Stomach (tissue), 8 donors: ENCODE measurements at regions not wholly inside any gene's neighbourhood (a gene's known extent, or its start where the extent isn't known, plus 50 kb on each side); places are given as distances from the start of the nearest gene placed in this dataset.

Experiments
- DNase-seq, 2 donors: peaks; one replicate each; pipeline versions ENCODE4 v3.0.0 to v3.0.0-alpha.2; 2013 to 2019
- H3K27ac ChIP-seq, 5 donors: fragments of 200-600 bp in 4 of 5; sonication (generic) in 4 of 5; one replicate each; pipeline ENCODE4 v1.5.1; 2013 to 2019; ENCODE audit warnings: mild to moderate bottlenecking in 1 of 5, moderate library complexity in 1 of 5
- H3K27me3 ChIP-seq, 3 donors: fragments of 200-600 bp; sonication (generic); one replicate each; pipeline ENCODE4 v1.5.1; 2017 to 2019; ENCODE audit warnings: mixed run types in 1 of 3
- H3K36me3 ChIP-seq, 4 donors: fragments of 200-600 bp; sonication (generic); 1 replicate in 3 of 4; 2 replicates in 1 of 4; pipeline ENCODE4 v1.5.1; 2016 to 2019
- H3K4me1 ChIP-seq, 4 donors: fragments of 200-600 bp; sonication (generic); one replicate each; pipeline ENCODE4 v1.5.1; 2016 to 2019
- H3K4me3 ChIP-seq, 4 donors: fragments of 200-600 bp; sonication (generic) in 3 of 4; one replicate each; pipeline ENCODE4 v1.5.1; 2016 to 2019; ENCODE audit warnings: mild to moderate bottlenecking in 1 of 4
- H3K9me3 ChIP-seq, 4 donors: fragments of 200-600 bp; sonication (generic); one replicate each; pipeline ENCODE4 v1.5.1; 2016 to 2019
- EP300 ChIP-seq: sonication (generic); formaldehyde crosslinking; IDR thresholded peaks from one replicate; pipeline ENCODE4 v1.6.1; 2017; ENCODE audit warnings: antibody characterized with exemption
- POLR2A ChIP-seq, 4 donors: fragments of 450-650 bp; IDR thresholded peaks; one replicate each; pipeline ENCODE4 v1.6.1; 2016; ENCODE audit warnings: antibody characterized with exemption in 4 of 4, control low read depth in 2 of 4, mild to moderate bottlenecking in 1 of 4, moderate library complexity in 1 of 4
- POLR2AphosphoS5 ChIP-seq, 3 donors: sonication (generic); formaldehyde crosslinking; IDR thresholded peaks; one replicate each; pipeline ENCODE4 v1.6.1; 2016; ENCODE audit warnings: antibody characterized with exemption in 3 of 3
- WGBS, 5 donors: extraction: QIAGEN DNeasy Blood & Tissue Kit in 3 of 5; methylation state at CpG; one replicate each; pipeline versions ENCODE4 v1.1.5 to v1.1.7; 2013 to 2018; 5-methylcytosine and 5-hydroxymethylcytosine counted together
- intact Hi-C: fragments of 100-400 bp; cut with DNase I; formaldehyde crosslinking; loops from one replicate; pipeline ENCODE4 v1.15.1; 2023; ENCODE audit warnings: low total_unique reads
- TF ChIP-seq, protein P1 (sequence below), 7 experiments: fragments of 450-650 bp in 4 of 7; fragments of 200-600 bp in 3 of 7; sonication (generic) in 3 of 7; IDR thresholded peaks; one replicate each; pipeline ENCODE4 v1.5.1; 2016 to 2019; ENCODE audit warnings: antibody characterized with exemption in 7 of 7, control low read depth in 2 of 7, mild to moderate bottlenecking in 1 of 7
- donor health status: healthy with polysubstance abuse.
- donor health status: Bipolar disorder and iron deficiency.
- donor health status: healthy.

GRCh38 chr16:79500286-79500685, 100.3 kb downstream of the MAF start:
- H3K9me3 ChIP-seq: peaks cover 0 to 5% (median 0%) of the 10 kb centered on the region in 4 donors
- DNase-seq: no peak
- intact Hi-C loops: no loop called here
- no peak overlapping the region for H3K4me3 ChIP-seq
- no peak overlapping the region for H3K27ac ChIP-seq
- H3K4me1 ChIP-seq: no peaks in the 10 kb centered on the region
- 55 to 77% (median 63%) methylated on average over 2 of the region's 2 CpGs for whole genome bisulfite sequencing, 5 donors
- H3K36me3 ChIP-seq: no peaks in the 10 kb centered on the region
- TF ChIP-seq, protein P1, sequence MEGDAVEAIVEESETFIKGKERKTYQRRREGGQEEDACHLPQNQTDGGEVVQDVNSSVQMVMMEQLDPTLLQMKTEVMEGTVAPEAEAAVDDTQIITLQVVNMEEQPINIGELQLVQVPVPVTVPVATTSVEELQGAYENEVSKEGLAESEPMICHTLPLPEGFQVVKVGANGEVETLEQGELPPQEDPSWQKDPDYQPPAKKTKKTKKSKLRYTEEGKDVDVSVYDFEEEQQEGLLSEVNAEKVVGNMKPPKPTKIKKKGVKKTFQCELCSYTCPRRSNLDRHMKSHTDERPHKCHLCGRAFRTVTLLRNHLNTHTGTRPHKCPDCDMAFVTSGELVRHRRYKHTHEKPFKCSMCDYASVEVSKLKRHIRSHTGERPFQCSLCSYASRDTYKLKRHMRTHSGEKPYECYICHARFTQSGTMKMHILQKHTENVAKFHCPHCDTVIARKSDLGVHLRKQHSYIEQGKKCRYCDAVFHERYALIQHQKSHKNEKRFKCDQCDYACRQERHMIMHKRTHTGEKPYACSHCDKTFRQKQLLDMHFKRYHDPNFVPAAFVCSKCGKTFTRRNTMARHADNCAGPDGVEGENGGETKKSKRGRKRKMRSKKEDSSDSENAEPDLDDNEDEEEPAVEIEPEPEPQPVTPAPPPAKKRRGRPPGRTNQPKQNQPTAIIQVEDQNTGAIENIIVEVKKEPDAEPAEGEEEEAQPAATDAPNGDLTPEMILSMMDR (IDR thresholded peaks at IDR 0.05): no peak
- no peak for TF ChIP-seq POLR2A (IDR thresholded peaks at IDR 0.05)
- no peak for TF ChIP-seq POLR2AphosphoS5 (IDR thresholded peaks at IDR 0.05)
- TF ChIP-seq EP300: no peak
- no peaks in the 10 kb centered on the region for H3K27me3 ChIP-seq

GRCh38 chr16:79498928-79499327, 101.6 kb downstream of the MAF start:
- WGBS, 5 donors: 54 to 87% (median 83%) methylated on average over 1 of the region's 1 CpG
- H3K27me3 ChIP-seq: no peaks in the 10 kb centered on the region
- H3K9me3 ChIP-seq: peaks cover 0 to 5% (median 0%) of the 10 kb centered on the region in 4 donors
- no peak overlapping the region for H3K4me3 ChIP-seq
- H3K27ac ChIP-seq: no peak overlapping the region
- no peak for TF ChIP-seq POLR2A (IDR thresholded peaks at IDR 0.05)
- no peak for TF ChIP-seq EP300
- no peak for TF ChIP-seq POLR2AphosphoS5 (IDR thresholded peaks at IDR 0.05)
- TF ChIP-seq, protein P1 (IDR thresholded peaks at IDR 0.05): no peak
- intact Hi-C loops: no loop called here
- no peak for DNase-seq
- H3K4me1 ChIP-seq: no peaks in the 10 kb centered on the region
- no peaks in the 10 kb centered on the region for H3K36me3 ChIP-seq

DNA sequence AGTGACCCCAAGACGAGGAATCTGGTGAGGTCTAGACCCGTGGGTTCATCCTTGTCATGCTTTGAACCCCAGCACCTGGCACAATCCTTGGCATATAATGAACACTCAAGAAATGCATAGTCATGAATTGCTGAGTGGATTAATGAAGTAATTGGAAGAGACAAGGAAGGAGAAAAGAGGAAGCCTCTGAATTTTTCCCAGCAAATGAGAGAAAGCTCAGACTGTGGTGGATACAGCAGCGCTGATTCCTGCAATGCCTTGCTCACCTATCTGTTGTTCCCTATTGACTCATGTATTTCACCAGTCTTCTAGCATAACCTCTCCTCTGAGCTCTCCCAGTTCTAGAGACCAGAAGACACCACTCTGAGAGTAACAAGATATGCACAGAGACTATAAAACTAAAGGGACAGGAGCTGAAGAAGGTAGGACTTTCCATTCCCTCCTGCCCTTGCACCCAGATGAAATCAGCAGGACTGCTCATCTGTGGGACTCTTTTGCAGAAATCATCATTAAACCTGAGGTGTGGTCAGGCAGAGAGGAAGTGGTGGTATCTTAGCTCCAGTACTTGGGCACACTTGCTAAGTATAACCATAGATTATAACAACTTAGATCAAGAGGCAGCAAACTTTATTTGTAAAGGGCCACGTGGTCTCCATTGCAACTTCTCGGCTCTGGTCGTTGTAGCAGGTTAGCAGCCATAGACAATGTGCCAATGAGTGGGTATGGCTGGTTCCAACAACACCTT, 102.8 kb downstream of the MAF start:
- H3K9me3 ChIP-seq: peaks cover 0 to 5% (median 0%) of the 10 kb centered on the region in 4 donors
- TF ChIP-seq POLR2A (IDR thresholded peaks at IDR 0.05) (no peak), POLR2AphosphoS5 (IDR thresholded peaks at IDR 0.05) (no peak), EP300 (no peak)
- TF ChIP-seq, protein P1 (IDR thresholded peaks at IDR 0.05): no peak
- no peak overlapping the region for H3K27ac ChIP-seq
- no peak for DNase-seq
- intact Hi-C loops: no loop called here
- no peak overlapping the region for H3K4me3 ChIP-seq
- H3K36me3 ChIP-seq: no peaks in the 10 kb centered on the region
- H3K27me3 ChIP-seq: no peaks in the 10 kb centered on the region
- H3K4me1 ChIP-seq: no peaks in the 10 kb centered on the region
- 84 to 91% (median 88%) methylated on average over 6 of the region's 6 CpGs for WGBS, 5 donors

DNA sequence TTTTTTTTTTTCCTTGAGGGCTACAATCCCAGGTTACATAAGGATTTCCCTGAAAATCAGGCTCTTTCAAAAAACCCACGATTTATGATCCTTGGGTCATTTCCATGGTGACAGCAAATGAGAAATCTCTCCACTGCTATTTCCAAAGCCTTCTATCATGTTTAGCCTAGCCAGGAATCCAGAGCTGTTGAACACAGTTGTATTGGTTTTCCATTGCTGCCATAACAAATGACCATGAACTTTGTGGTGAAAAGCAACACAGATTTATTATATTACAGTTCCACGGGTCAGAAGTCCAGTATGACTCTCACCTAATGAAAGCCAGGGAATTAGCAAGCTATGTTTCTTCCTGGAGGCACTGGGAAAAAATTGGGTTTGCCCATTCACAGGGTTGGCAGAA, 106.6 kb downstream of the MAF start:
- WGBS, 5 donors: 39 to 60% (median 49%) methylated on average over 2 of the region's 2 CpGs
- H3K9me3 ChIP-seq: peaks cover 0 to 5% (median 0%) of the 10 kb centered on the region in 4 donors
- intact Hi-C loops: no loop called here
- DNase-seq: no peak
- H3K27ac ChIP-seq: no peak overlapping the region
- H3K4me3 ChIP-seq: no peak overlapping the region
- H3K36me3 ChIP-seq: no peaks in the 10 kb centered on the region
- H3K4me1 ChIP-seq: no peaks in the 10 kb centered on the region
- H3K27me3 ChIP-seq: no peaks in the 10 kb centered on the region
- TF ChIP-seq POLR2A (IDR thresholded peaks at IDR 0.05): no peak
- TF ChIP-seq EP300: no peak
- TF ChIP-seq, protein P1 (IDR thresholded peaks at IDR 0.05): no peak
- TF ChIP-seq POLR2AphosphoS5 (IDR thresholded peaks at IDR 0.05): no peak
